SU-DHL-6 (cell line): ENCODE measurements at regions not wholly inside any gene's neighbourhood (a gene's known extent, or its start where the extent isn't known, plus 50 kb on each side); places are given as distances from the start of the nearest gene placed in this dataset.

ENCODE experiments used
- EZH2phosphoT487 ChIP-seq: fragments of 200-600 bp; sonication (generic), shearing (Covaris generic); conservative IDR thresholded peaks from 2 replicates; pipeline ENCODE4 v1.6.1; 2018; ENCODE audit warnings: mild to moderate bottlenecking, antibody characterized with exemption, low read length, moderate library complexity, mixed read lengths
- TF ChIP-seq, protein P1 (sequence below): fragments of 200-600 bp; sonication (generic); IDR thresholded peaks from one replicate; pipeline ENCODE4 v1.5.1; 2017; ENCODE audit warnings: antibody characterized with exemption, mild to moderate bottlenecking, low read length, moderate library complexity; ENCODE audit not compliant: insufficient read depth, poor library complexity, severe bottlenecking

DNA sequence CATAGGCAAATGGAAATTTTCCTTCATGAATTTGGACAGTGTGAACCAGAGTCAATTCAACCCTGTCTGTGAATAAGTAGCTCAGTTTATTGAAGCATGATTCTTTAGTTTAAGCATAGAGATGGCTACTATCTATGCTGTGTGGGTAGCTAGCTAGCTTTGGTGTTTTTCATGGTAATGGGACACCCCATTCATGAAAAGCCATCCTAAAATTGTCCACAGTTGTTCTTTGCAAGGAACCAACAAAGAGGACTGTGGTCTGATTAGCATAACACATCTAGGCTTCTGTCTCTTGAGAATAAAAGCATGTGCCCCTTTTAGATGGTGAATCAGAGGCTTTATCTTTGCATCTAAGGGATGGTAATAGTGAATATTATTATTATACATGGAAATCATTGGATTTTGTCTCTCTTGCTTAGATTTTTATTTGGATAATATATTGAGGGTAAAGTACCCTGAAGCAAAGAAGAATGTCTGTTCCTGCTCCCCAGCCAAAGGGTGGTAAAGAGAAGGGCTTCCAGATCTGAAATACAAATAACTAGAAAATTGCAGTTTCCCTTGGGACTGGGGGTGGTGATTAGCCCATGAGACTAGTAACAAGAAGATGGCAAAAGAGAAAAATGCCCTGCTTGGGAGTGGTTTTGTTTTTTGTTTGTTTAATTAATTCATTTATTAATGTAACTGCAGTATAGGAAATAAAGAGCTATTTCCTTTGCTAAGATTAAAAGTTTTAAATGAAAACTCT lies 624.2 kb upstream of the ZNF608 start:
- TF ChIP-seq, protein P1, sequence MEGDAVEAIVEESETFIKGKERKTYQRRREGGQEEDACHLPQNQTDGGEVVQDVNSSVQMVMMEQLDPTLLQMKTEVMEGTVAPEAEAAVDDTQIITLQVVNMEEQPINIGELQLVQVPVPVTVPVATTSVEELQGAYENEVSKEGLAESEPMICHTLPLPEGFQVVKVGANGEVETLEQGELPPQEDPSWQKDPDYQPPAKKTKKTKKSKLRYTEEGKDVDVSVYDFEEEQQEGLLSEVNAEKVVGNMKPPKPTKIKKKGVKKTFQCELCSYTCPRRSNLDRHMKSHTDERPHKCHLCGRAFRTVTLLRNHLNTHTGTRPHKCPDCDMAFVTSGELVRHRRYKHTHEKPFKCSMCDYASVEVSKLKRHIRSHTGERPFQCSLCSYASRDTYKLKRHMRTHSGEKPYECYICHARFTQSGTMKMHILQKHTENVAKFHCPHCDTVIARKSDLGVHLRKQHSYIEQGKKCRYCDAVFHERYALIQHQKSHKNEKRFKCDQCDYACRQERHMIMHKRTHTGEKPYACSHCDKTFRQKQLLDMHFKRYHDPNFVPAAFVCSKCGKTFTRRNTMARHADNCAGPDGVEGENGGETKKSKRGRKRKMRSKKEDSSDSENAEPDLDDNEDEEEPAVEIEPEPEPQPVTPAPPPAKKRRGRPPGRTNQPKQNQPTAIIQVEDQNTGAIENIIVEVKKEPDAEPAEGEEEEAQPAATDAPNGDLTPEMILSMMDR, result no peak
- TF ChIP-seq EZH2phosphoT487, result no peak
